ENCODE measurements at regions not wholly inside any gene's neighbourhood (a gene's known extent, or its start where the extent isn't known, plus 50 kb on each side); places are given as distances from the start of the nearest gene placed in this dataset.

DNA sequence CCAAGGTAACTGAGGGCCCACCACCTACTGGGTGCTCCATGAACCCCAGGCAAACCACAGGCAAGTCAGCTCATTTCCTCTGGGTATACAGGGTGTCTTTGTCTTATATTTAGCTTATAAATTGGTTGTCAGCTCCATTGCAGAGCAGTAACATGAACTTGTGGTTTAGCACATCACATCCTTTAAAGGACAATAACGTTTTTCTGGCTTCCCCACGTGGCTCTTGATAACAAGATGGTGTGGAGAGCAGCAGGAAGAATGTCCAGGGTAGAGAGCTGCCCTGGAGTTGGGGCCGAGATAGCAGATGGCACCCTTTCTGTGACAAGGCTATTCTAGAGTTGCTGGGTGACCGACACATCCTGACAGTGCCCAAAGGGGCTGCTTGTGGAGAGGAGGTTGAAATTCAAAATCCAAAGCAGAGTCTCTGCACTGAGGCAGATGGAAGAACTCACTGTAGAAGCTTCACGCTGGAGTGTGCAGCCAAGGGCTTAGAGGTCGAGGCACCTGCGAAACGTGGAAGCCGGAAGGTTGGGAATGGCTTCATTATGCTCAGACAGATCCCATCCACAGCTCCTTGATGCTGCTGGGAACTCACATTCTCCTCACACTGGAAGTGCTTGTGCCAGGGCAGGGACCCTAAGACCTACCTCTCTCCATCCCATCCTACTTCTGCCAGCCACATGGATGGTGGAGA is 133.0 kb upstream of the FRY start:
- Histone ChIP-seq H3K4me3 (replicated peaks in 1 of 3) (no peak overlapping the region), H3K36me3 (no peaks in the 10 kb centered on the region), H3K4me1 (no peaks in the 10 kb centered on the region), H3K27me3 (no peaks in the 10 kb centered on the region), H3K27ac (no peak overlapping the region), H3K9me3 (no peaks in the 10 kb centered on the region)
- 45 to 65% methylated on average over 9 of the region's 9 CpGs for WGBS, 2 donors
- TF ChIP-seq CTCF (IDR thresholded peaks at IDR 0.05) (no peak), POLR2A (IDR thresholded peaks at IDR 0.05) (no peak)
- DNase-seq: no peak
- intact Hi-C loops (cut with DNase I): no loop called here

- DNase-seq: no peak
- no peak overlapping the region for H3K4me3 ChIP-seq (replicated peaks in 1 of 3)
- WGBS, 2 donors: 84 to 87% methylated on average over 2 of the region's 2 CpGs
- no peaks in the 10 kb centered on the region for H3K9me3 ChIP-seq
- TF ChIP-seq POLR2A (IDR thresholded peaks at IDR 0.05): no peak
- no peak for TF ChIP-seq CTCF (IDR thresholded peaks at IDR 0.05)
- no peaks in the 10 kb centered on the region for H3K27me3 ChIP-seq
- no peaks in the 10 kb centered on the region for H3K4me1 ChIP-seq
- H3K27ac ChIP-seq: no peak overlapping the region
- H3K36me3 ChIP-seq: no peaks in the 10 kb centered on the region
- intact Hi-C loops (cut with DNase I): no loop called here
These were observed 129.6 kb upstream of the FRY start for GRCh38 chr13:31901985-31902384.

DNA sequence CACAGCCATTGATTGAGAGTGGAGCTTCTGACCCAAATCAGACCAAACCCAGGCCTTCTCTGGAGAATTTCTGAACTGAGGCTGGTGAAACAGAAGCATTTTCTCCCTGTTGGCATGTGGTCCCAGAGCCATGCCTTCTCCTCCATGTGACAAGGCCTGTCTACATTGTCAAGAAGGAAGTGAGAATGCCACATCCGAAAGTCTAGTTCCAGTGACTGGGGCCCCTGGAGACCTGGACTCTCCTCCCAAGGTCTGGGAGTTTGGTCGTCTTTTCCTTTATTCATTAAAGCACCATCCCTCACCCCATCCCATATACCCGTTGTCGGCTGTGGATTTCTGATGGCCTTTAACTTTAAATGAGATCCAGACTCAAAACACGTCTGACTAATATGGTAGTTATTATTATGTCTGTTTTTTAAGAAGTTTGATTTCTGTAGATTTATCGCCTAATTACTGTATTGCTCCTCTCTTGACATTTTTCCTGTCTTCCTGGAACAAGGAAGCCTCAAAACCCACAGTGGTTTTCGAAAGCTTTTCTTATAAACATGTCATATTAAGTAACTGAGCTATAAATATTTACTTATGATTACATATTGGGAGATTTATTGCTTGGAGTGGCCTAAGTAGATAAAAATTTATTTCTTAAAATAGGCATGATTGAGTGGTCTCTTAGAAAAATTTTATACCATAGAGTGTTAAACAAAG is 128.3 kb upstream of the FRY start:
- DNase-seq: no peak
- WGBS, 2 donors: 84 to 89% methylated on average over 7 of the region's 7 CpGs

GRCh38 chr13:31904941-31905824 is 126.4 kb upstream of the FRY start:
- Histone ChIP-seq H3K27ac (no peak overlapping the region), H3K36me3 (no peaks in the 10 kb centered on the region), H3K27me3 (no peaks in the 10 kb centered on the region), H3K9me3 (no peaks in the 10 kb centered on the region), H3K4me1 (peaks cover 0 to 2% of the 10 kb centered on the region in 2 donors), H3K4me3 (replicated peaks in 1 of 3) (no peak overlapping the region)
- WGBS, 2 donors: 81 to 89% methylated on average over 6 of the region's 6 CpGs
- TF ChIP-seq CTCF (IDR thresholded peaks at IDR 0.05): no peak
- TF ChIP-seq POLR2A (IDR thresholded peaks at IDR 0.05): no peak
- intact Hi-C loops (cut with DNase I): no loop called here
- DNase-seq: no peak

More for the DNA sequence above, 128.3 kb upstream of the FRY start:
- Histone ChIP-seq H3K4me1 (no peaks in the 10 kb centered on the region), H3K27ac (no peak overlapping the region), H3K9me3 (no peaks in the 10 kb centered on the region), H3K27me3 (no peaks in the 10 kb centered on the region), H3K4me3 (replicated peaks in 1 of 3) (no peak overlapping the region), H3K36me3 (no peaks in the 10 kb centered on the region)
- TF ChIP-seq CTCF (IDR thresholded peaks at IDR 0.05) (no peak), POLR2A (IDR thresholded peaks at IDR 0.05) (no peak)
- intact Hi-C loops (cut with DNase I): no loop called here
